ENCODE measurements at regions not wholly inside any gene's neighbourhood (a gene's known extent, or its start where the extent isn't known, plus 50 kb on each side); places are given as distances from the start of the nearest gene placed in this dataset.

DNA sequence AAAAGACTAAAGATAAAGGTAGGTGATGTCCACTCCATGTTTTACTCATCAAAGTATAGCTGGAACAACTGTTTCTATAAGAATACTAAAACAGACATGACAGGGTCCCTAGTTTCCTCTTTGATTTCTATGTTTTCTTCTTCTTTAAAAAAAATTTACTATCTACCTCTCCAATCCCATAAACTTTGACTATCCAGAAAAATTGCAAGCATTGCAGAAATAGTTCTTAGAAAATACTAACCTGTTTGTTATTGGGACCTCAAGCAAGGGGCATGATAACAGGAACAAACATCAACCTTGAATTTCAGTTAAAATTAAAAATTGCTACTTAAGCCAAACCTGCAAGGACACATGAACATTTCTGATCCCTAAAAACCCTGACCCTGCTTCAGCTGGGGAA is 1226.5 kb downstream of the C4orf33 start:
- Histone ChIP-seq H3K23ac (ENCODE audit: low read depth, low read length) (no peak overlapping the region), H2AK5ac (ENCODE audit: low read depth, low read length) (no peak overlapping the region)

More for the DNA sequence above, 1226.5 kb downstream of the C4orf33 start:
- Histone ChIP-seq H4K91ac (ENCODE audit: insufficient read depth, low read depth, low read length) (no peak overlapping the region), H3K79me1 (ENCODE audit: low read depth in 1 of 2, low read length in 2 of 2) (no peaks in the 10 kb centered on the region), H3K4me3 (ENCODE audit: insufficient read depth, low read depth, low read length) (no peak overlapping the region), H2BK5ac (ENCODE audit: low read depth, low read length, poor library complexity, severe bottlenecking) (no peak overlapping the region), H3K4me2 (ENCODE audit: low read depth, low read length) (no peak overlapping the region), H4K8ac (ENCODE audit: low read depth in 2 of 2, low read length in 2 of 2) (no peak overlapping the region), H3K36me3 (ENCODE audit: control insufficient read depth, insufficient read depth, low read length) (no peaks in the 10 kb centered on the region), H3K27ac (ENCODE audit: insufficient read depth, low read length) (no peak overlapping the region), H3K9me1 (ENCODE audit: insufficient read depth, low read length) (no peaks in the 10 kb centered on the region), H4K20me1 (ENCODE audit: insufficient read depth, low read length) (no peaks in the 10 kb centered on the region), H2AK9ac (replicated peaks; ENCODE audit: low read depth, low read length, poor library complexity) (no peak overlapping the region), H3K14ac (replicated peaks; ENCODE audit: low read depth, low read length) (no peak overlapping the region), H2BK120ac (ENCODE audit: low read depth, low read length) (no peak overlapping the region), H3K56ac (ENCODE audit: extremely low read depth, insufficient read depth, low read length) (no peak overlapping the region), H2AFZ (replicated peaks; ENCODE audit: low read length, poor library complexity) (no peak overlapping the region), H3K27me3 (ENCODE audit: control insufficient read depth, insufficient read depth, low read length) (no peaks in the 10 kb centered on the region), H4K5ac (ENCODE audit: low read depth, low read length) (no peak overlapping the region), H2BK15ac (ENCODE audit: low read depth, low read length) (no peak overlapping the region), H3K9me3 (ENCODE audit: control insufficient read depth, insufficient read depth, low read length) (no peaks in the 10 kb centered on the region), H3K4me1 (ENCODE audit: control insufficient read depth, insufficient read depth, low read length) (no peaks in the 10 kb centered on the region), H3K4ac (ENCODE audit: low read depth, low read length) (no peak overlapping the region), H3K9ac (ENCODE audit: low read depth, low read length) (no peak overlapping the region), H2BK20ac (ENCODE audit: low read depth, low read length) (no peak overlapping the region), H3K18ac (ENCODE audit: low read depth, low read length) (no peak overlapping the region)
- no peak for ATAC-seq (ENCODE audit: low read depth)
- in situ Hi-C loops (cut with MboI; ENCODE audit: low sequenced_read_pairs), result no loop called here
- no peak for DNase-seq
- TF ChIP-seq MAFK (IDR thresholded peaks at IDR 0.05; ENCODE audit: low read depth, low read length), result peak; percentile 52
- TF ChIP-seq RAD21 (IDR thresholded peaks at IDR 0.05; ENCODE audit: low read length), result no peak
- POLR2A ChIA-PET (ENCODE audit: unreplicated experiment), result no interaction called here
- intact Hi-C loops (cut with micrococcal nuclease), result no loop called here
- dilution Hi-C loops (cut with HindIII; ENCODE audit: low sequenced_read_pairs, unreplicated experiment), result no loop called here
- CTCF ChIA-PET, result no interaction called here
- BruUV-seq (replicated peaks), result no TSS peak

Measured in IMR-90 (cell line).